NCI-H774 (cell line): ENCODE measurements at regions not wholly inside any gene's neighbourhood (a gene's known extent, or its start where the extent isn't known, plus 50 kb on each side); places are given as distances from the start of the nearest gene placed in this dataset.
"Not testable (repeated sequence)": the region's sequence is repeated elsewhere in the genome, so short reads cannot be mapped to it uniquely, and the experiment has no call there.

Experiments
- DNase-seq: peaks from one replicate; lab custom pipeline; 2025; lab: John Stamatoyannopoulos, UW

- no peak for DNase-seq
Observed at GRCh38 chr4:165548702-165549101, 169.9 kb downstream of the CPE start.

DNA sequence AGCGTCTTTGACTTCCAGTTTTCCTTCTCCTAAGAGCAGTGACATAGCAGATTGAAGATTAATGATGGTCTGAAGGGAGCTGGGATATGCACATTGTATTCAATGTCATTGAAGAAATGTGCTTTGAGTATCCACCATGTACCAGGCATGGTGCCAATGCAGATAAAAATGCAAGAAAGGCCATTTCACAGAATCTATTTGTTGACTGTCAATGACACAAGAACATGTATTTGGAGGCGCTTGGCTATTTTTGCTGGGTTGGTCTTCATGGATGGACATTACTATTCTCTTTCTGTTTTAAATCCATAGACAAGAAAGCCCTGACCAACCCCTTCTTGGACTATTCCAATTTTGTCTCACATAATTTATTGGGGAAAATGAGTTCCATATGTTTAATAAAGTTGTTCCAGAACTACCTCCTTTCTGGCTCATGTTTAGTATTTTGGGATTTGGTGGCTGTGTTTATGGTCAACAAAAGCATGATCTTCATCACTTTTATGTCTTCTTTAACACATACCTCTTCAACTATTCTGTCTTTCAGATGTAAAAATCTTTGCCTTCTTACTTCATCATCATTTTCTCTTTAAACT, 174.5 kb downstream of the CPE start:
- no peak for DNase-seq

GRCh38 chr4:165555302-165555701, 176.5 kb downstream of the CPE start:
- no peak for DNase-seq

- no peak for DNase-seq
Observed at GRCh38 chr4:165556383-165556782, 177.6 kb downstream of the CPE start.

GRCh38 chr4:165560941-165561340, 182.1 kb downstream of the CPE start:
- no peak for DNase-seq

- DNase-seq, result no peak
Observed at GRCh38 chr4:165563851-165564250, 185.0 kb downstream of the CPE start.

- DNase-seq, result no peak
Observed at GRCh38 chr4:165569031-165569430, 190.2 kb downstream of the CPE start.

- not testable (repeated sequence) for DNase-seq
Observed at GRCh38 chr4:165571476-165571875, 192.7 kb downstream of the CPE start.

GRCh38 chr4:165580351-165580905, 201.6 kb downstream of the CPE start:
- no peak for DNase-seq

DNA sequence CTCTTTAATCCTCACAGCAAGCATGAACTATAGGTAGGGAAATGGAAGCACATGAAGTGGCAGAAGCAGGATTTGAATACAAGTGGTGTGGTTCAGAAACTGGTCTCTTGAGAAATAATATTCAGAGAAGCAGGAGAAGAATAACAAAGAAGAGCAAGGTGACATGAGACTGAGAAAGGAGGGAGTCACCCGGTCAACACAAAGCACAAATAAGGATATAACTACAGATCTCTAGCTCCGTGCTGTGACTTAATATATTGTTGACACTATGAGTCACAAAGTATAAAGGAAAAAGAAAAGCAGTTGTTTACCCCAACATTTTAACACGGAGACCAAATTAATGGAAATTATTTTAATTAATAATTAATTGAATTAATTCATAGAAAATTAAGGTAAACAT, 204.5 kb downstream of the CPE start:
- no peak for DNase-seq

DNA sequence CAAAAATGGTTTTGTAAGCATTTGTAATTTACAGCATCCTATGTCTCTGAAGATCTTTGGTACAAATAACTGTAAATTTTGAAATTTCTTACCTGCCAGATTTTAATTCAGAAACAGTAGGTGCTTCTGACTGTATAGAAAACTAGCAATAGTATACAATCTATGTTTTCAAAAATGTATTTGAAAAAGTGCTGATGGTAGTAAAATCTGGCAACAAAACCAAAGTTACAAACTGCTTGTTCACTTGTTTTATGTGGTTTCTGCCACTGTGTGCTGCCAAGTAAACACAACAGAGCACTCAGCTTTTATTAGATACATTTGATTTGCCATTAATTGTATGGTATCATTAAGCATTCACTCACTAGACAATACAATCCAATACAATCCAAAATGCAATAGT, 206.1 kb downstream of the CPE start:
- no peak for DNase-seq

GRCh38 chr4:165588534-165589315, 209.9 kb downstream of the CPE start:
- no peak for DNase-seq

DNA sequence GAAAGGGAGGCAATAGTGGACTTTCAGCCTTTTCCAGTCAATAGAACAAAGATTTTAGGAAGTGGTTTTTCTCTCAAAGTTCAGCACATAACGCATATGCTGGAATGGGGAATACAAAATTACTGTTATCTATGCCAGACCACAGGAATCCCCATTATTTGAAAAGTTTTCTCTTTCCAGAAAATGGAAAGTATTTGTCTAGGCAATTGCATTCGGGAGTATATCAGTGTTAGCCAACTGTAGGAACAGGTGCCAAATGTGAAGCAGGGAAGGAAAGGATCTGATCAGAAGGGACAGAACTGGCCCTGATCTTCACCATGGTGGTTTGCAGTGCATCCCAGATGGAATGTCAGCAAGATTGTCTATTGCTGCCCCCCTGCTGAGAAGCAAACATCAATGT, 213.6 kb downstream of the CPE start:
- DNase-seq, result no peak

DNA sequence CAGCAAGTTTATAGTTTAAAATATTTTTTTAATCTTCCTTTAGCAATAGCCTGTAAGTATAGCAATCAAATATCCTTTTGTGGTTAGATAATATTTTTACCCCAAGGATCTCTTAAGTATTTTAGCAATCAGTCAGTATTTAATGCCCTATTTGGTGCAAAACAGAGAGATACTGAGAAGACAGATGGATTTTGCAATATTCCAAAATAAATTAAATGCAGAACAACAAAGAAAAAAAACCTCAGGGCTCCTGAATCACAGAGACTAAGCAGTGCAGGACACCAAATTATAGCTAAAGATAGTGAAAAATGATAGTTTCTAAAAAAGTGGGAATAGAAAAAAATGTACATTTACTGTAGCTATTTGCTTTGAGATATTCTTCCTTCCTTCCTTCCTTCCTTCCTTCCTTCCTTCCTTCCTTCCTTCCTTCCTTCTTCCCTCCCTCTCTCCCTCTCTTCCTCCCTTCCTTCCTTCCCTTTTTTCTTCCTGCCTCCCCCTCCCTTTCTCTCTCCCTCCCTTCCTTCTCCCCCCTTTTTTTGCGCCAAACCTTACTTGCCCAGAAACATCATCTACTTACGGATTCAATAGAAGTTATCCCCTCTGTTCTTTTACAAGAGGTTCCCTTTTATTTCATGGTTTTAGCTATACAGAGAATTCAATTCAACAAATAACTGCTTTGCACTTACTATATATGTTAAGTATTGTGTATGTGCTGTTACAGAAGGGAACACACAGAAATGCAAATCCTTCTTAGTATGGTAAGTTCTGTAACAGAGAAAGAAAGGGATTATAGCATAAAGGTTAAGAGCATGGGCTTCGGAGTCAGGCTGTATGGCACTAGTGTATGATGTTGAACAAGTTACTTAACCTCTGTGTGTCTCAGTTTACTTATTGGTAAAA, 219.0 kb downstream of the CPE start:
- DNase-seq, result no peak

DNA sequence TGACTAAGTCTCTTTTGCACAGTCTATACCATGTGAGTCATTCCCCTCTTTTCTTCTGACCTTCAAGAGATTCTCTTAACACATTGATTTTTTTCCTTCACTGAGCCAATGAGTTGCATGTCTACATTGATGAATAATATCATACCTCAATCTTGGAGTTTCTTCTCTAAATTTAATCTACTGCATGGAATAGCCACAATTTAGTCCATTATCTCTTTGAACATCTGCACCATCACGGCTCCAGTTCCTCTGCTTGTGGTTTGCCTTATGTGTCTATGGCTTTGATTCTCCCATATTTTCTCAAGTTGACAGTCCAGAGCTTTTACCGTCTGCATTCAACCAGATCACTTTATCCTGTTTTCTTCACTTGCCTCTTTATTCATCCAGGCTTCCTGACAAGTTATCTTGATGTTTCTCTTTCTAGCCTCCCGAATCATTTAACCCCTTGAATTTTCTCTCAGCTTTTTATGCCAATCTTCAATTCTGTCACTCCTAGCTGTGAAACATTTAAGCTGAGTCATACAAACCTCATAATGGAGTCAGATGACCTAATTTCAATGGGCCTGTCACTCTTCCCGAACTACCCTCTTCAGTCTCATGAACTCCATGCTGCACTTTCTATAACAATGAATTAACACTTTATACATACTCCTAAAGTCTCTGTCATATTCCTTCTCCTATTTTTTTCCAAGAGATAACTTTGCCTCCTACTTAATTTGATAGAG, 222.3 kb downstream of the CPE start:
- DNase-seq, result no peak

GRCh38 chr4:165602621-165603020, 223.8 kb downstream of the CPE start:
- DNase-seq, result no peak

DNA sequence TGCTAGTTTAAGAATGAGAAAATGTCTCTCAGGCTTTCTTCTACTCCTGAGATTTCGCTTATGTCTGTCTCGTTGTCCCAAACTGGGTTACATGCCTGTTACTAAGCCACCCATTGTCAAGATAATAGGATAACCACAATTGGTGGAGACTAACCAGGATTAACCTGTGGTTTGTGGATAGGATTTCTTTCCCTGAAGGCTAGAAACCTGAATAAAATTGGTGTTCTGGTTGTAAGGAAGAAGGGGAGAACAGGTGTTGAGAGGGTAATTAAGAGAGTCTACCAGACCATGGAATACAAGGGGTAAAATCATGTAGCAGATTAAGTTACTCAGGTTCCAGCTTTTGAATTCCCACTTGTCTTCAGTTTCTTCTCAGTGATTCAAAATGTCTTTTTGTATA, 225.4 kb downstream of the CPE start:
- no peak for DNase-seq

GRCh38 chr4:165605811-165606210, 227.0 kb downstream of the CPE start:
- no peak for DNase-seq

DNA sequence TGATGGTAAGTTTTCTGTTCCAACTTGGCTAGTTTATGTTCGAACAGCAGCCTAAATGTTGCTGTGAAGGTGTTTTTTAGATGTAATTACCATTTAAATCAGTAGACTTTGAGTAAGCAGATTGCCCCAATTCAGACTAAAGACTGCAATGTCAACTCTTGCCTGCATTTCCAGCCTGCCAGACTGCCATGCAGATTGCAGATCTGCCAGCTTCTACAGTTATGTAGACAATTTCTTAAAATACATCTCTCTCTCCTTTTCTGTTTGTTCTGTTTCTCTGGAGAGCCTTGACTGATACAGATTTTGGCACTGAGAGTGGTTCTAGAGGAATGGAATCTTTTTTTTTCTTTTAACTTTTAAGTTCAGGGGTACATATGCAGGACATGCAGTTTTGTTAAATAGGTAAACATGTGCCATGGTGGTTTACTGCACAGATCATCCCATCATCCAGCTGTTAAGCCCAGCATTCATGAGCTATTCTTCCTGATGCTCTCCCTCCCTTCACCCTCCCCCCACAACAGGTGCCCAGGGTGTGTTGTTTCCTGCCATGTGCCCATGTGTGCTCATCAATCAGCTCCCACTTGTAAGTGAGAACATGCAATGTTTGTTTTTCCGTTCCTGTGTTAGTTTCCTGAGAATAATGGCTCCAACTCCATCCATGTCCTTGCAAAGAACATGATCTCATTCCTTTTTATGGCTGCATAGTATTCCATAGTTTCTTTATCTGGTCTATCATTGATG, 227.8 kb downstream of the CPE start:
- peak; percentile 1 for DNase-seq

DNA sequence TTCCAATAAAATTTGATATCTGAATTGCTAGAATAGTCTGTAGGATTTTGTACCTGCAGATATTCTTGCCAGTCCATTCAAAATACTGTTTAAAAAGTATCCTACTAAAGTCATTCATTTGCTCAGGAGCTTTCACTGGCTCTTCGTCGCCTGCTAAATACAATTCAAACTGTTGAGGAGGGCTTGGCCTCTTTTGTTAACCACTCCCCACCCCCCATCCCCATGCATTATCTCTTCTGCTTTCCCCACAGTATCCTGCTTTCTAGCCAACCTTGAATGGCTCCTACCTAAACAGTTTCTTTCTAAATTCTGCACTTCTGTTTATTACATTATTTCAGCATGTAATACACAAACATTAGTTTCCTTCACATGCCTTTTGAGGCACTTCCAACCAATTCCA, 230.8 kb downstream of the CPE start:
- no peak for DNase-seq
